ENCODE measurements at regions not wholly inside any gene's neighbourhood (a gene's known extent, or its start where the extent isn't known, plus 50 kb on each side); places are given as distances from the start of the nearest gene placed in this dataset.
"Not testable (repeated sequence)": the region's sequence is repeated elsewhere in the genome, so short reads cannot be mapped to it uniquely, and the experiment has no call there.

- no peak for DNase-seq (ENCODE audit: low read depth)
- no peak for TF ChIP-seq CTCF (IDR thresholded peaks at IDR 0.05; ENCODE audit: insufficient read depth, low read length)
- H3K4me3 ChIP-seq (ENCODE audit: low read depth, low read length): no peak overlapping the region
These were observed 68.6 kb upstream of the PPP1R26 start for GRCh38 chr9:135410831-135411473.

DNA sequence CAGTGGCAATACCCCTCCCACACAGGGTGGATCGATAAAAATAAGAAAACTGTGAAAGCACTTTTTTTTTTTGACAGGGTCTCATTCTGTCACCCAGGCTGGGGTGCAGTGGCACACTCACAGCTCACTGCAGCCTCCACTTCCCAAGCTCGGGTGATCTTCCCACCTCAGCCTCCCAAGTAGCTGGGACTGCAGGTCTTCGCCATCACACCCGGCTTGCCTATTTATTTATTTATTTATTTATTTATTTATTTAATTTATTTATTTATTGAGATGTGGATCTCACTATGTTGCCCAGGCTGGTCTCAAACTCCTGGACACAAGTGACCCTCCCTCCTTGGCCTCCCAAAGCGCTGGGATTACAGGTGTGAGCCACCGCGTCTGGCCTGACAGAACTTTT, 68.0 kb upstream of the PPP1R26 start:
- H3K4me3 ChIP-seq (ENCODE audit: low read depth, low read length); DNase-seq (ENCODE audit: low read depth): not testable (repeated sequence)

DNA sequence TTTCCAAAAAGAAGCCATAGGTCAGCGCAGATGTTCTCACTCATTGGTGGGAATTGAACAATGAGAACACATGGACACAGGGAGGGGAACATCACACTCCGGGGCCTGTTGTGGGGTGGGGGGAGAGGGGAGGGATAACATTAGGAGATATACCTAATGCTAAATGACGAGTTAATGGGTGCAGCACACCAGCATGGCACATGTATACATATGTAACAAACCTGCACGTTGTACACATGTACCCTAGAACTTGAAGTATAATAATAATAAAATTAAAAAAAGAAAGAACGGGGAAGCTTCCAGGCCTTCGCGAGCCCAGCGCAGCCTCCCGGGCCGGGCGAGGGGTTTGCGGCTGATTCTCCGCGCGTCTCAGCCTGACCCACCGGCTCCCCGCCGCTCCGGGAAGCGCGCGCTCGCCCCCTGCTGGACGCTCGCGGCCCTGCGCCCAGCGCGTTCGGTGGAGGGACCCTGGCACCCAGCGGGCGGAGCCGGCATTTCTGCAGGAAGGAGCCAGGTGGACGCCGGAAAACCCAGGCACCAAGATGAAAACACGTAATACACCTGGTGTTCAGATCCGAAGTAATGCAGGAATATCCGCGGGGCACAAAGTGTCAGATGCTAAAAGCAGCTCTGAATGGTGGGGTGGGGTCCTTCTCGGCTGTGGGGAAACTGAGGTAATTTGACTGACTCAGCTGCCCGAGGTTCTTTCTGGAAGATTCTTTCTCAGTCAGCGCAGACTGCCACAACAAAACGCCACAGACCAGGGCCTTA, 67.1 kb upstream of the PPP1R26 start:
- TF ChIP-seq CTCF (IDR thresholded peaks at IDR 0.05; ENCODE audit: insufficient read depth, low read length): peak; percentile 88
- peak; percentile 39 for DNase-seq (ENCODE audit: low read depth)
- H3K4me3 ChIP-seq (ENCODE audit: low read depth, low read length): not testable (repeated sequence)

DNA sequence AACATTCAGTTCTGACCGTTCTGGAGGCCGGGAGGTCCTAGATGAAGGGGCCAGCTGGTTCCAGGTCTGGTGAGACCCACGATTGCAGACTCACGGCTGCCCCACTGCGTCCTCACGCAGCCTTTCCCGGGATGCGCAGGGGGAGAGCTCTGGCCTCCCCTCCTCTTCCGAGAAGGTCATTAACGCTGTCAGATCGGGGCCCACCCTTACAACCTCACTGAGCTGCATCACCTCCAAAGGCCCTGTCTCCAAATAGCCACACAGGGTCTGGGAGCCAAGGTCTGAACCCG, 66.6 kb upstream of the PPP1R26 start:
- DNase-seq (ENCODE audit: low read depth): no peak
- no peak for TF ChIP-seq CTCF (IDR thresholded peaks at IDR 0.05; ENCODE audit: insufficient read depth, low read length)
- no peak overlapping the region for H3K4me3 ChIP-seq (ENCODE audit: low read depth, low read length)

GRCh38 chr9:135413461-135413860, 66.1 kb upstream of the PPP1R26 start:
- no peak overlapping the region for H3K4me3 ChIP-seq (ENCODE audit: low read depth, low read length)
- TF ChIP-seq CTCF (IDR thresholded peaks at IDR 0.05; ENCODE audit: insufficient read depth, low read length): no peak
- DNase-seq (ENCODE audit: low read depth): no peak

- no peak for TF ChIP-seq CTCF (IDR thresholded peaks at IDR 0.05; ENCODE audit: insufficient read depth, low read length)
- no peak for DNase-seq (ENCODE audit: low read depth)
These were observed 65.3 kb upstream of the PPP1R26 start for GRCh38 chr9:135414293-135414692.

GRCh38 chr9:135415586-135415985, 64.0 kb upstream of the PPP1R26 start:
- no peak for DNase-seq (ENCODE audit: low read depth)
- H3K4me3 ChIP-seq (ENCODE audit: low read depth, low read length): no peak overlapping the region
- no peak for TF ChIP-seq CTCF (IDR thresholded peaks at IDR 0.05; ENCODE audit: insufficient read depth, low read length)

More at GRCh38 chr9:135414293-135414692, 65.3 kb upstream of the PPP1R26 start:
- no peak overlapping the region for H3K4me3 ChIP-seq (ENCODE audit: low read depth, low read length)

Data from fibroblast of the aortic adventitia (primary cell).